ENCODE measurements at regions not wholly inside any gene's neighbourhood (a gene's known extent, or its start where the extent isn't known, plus 50 kb on each side); places are given as distances from the start of the nearest gene placed in this dataset.

DNA sequence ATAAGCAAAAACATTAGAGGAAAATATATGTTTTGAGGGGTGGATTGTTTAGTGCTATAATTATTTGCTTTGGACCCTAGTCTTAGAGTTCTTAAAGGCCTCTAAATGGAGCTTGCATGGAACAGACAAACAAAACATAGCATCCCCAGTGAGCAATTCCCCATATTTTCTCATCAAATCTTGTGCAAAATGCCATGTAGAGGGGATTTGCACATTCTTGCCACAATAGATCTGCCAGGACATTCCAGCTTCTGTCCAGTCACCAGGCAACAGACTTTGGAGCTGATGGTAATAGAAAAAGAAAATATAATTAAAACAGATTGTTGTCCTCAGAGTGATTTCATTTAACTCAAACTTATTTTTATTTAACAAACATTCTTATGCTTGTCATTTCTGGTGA, 360.3 kb upstream of the PDGFD start:
- Histone ChIP-seq H3K4me1 (no peaks in the 10 kb centered on the region), H3K4me3 (no peak overlapping the region), H3K9me3 (no peaks in the 10 kb centered on the region), H3K27ac (no peak overlapping the region), H3K36me3 (no peaks in the 10 kb centered on the region), H3K27me3 (no peaks in the 10 kb centered on the region)
- ATAC-seq: no peak
- TF ChIP-seq, protein P1, sequence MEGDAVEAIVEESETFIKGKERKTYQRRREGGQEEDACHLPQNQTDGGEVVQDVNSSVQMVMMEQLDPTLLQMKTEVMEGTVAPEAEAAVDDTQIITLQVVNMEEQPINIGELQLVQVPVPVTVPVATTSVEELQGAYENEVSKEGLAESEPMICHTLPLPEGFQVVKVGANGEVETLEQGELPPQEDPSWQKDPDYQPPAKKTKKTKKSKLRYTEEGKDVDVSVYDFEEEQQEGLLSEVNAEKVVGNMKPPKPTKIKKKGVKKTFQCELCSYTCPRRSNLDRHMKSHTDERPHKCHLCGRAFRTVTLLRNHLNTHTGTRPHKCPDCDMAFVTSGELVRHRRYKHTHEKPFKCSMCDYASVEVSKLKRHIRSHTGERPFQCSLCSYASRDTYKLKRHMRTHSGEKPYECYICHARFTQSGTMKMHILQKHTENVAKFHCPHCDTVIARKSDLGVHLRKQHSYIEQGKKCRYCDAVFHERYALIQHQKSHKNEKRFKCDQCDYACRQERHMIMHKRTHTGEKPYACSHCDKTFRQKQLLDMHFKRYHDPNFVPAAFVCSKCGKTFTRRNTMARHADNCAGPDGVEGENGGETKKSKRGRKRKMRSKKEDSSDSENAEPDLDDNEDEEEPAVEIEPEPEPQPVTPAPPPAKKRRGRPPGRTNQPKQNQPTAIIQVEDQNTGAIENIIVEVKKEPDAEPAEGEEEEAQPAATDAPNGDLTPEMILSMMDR (IDR thresholded peaks at IDR 0.05): no peak
- DNase-seq: no peak
- intact Hi-C loops (cut with DNase I): no loop called here

DNA sequence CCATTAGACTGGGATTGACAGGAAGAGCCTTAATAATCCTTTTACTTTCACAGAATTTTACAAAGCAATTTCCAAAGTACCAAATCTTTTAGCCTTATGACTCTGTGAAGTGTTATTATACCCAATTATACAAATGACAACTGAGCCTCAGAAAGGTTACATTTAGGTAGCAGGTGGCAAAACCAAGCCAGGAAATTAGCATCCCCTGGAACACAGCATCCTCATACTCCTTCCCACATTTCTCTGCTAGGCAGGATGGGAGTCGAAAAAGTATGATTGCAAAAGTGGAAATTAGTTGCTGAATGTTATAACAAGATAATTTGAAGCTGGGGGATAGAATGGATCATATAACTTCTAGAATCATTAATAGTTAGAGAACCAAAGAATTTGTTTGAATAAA, 359.7 kb upstream of the PDGFD start:
- Histone ChIP-seq H3K4me1 (no peaks in the 10 kb centered on the region), H3K9me3 (no peaks in the 10 kb centered on the region), H3K4me3 (no peak overlapping the region), H3K27me3 (no peaks in the 10 kb centered on the region), H3K36me3 (no peaks in the 10 kb centered on the region), H3K27ac (no peak overlapping the region)
- TF ChIP-seq, protein P1 (IDR thresholded peaks at IDR 0.05): no peak
- ATAC-seq (no peak), DNase-seq (no peak)
- intact Hi-C loops (cut with DNase I): no loop called here

DNA sequence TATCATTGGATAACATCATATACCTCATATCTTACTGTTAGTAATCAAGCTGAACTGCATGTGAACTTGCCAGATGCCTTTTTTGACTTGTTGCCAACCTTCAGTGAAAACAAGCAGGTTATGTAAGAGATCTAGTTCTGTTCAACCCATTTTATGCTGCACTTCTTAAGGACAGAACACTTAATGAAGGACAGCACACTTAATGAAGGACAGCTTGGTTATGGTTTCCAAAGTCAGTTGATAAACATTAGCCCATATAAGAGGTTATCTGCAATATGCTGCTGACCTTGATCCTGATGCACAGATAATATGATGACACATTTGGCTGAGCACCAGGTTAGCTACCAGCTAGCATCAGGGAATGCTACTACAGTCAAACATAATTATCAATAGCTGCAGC, 358.7 kb upstream of the PDGFD start:
- intact Hi-C loops (cut with DNase I): no loop called here
- no peak for DNase-seq
- H3K4me1 ChIP-seq: no peaks in the 10 kb centered on the region
- H3K27me3 ChIP-seq: no peaks in the 10 kb centered on the region
- TF ChIP-seq, protein P1 (IDR thresholded peaks at IDR 0.05): no peak
- H3K4me3 ChIP-seq: no peak overlapping the region
- no peaks in the 10 kb centered on the region for H3K36me3 ChIP-seq
- no peak overlapping the region for H3K27ac ChIP-seq
- H3K9me3 ChIP-seq: no peaks in the 10 kb centered on the region
- no peak for ATAC-seq

DNA sequence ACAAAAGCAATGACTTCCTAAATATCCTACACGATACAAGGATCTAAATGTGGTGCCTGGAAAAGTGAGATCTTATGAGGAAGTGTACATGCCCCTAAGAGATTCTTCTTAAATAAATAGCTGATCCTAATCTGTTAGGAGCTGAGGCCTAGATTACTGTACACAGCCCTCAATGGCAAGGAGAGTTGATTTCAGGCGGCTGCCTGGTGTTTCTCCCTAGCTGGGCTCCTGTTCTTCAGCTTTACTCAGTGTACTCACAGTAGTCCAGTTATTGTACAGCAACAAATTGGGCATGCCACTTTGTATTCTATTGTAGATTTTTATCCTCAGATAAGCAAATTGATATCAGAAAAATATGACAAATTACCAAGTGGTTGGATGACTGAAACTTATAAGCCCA, 358.2 kb upstream of the PDGFD start:
- TF ChIP-seq, protein P1 (IDR thresholded peaks at IDR 0.05): no peak
- Histone ChIP-seq H3K4me3 (no peak overlapping the region), H3K27ac (no peak overlapping the region), H3K27me3 (no peaks in the 10 kb centered on the region), H3K9me3 (no peaks in the 10 kb centered on the region), H3K36me3 (no peaks in the 10 kb centered on the region), H3K4me1 (no peaks in the 10 kb centered on the region)
- no peak for ATAC-seq
- no peak for DNase-seq
- intact Hi-C loops (cut with DNase I): no loop called here

DNA sequence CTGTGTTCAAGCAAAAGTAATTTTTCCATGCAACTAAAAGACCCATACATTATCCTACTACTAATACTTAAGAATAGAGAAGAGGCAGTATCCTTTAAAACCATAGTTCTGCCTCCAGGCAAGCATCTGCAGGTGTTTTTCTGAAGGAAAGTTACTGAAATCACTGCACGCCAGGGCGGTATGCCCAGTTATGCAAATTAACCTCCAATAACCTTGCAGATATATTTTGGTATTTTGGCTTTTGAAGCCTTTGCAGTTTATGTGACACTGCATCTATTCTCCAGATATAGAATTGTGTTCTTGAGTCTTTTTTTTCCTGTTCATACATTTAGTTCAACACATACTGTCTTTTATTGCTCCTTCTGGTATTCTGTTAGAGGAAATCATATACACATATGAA, 346.2 kb upstream of the PDGFD start:
- DNase-seq (no peak), ATAC-seq (no peak)
- H3K27me3 ChIP-seq: no peaks in the 10 kb centered on the region
- H3K27ac ChIP-seq: no peak overlapping the region
- H3K9me3 ChIP-seq: no peaks in the 10 kb centered on the region
- H3K4me3 ChIP-seq: no peak overlapping the region
- H3K4me1 ChIP-seq: no peaks in the 10 kb centered on the region
- H3K36me3 ChIP-seq: no peaks in the 10 kb centered on the region
- intact Hi-C loops (cut with DNase I): no loop called here
- TF ChIP-seq, protein P1 (IDR thresholded peaks at IDR 0.05): no peak

DNA sequence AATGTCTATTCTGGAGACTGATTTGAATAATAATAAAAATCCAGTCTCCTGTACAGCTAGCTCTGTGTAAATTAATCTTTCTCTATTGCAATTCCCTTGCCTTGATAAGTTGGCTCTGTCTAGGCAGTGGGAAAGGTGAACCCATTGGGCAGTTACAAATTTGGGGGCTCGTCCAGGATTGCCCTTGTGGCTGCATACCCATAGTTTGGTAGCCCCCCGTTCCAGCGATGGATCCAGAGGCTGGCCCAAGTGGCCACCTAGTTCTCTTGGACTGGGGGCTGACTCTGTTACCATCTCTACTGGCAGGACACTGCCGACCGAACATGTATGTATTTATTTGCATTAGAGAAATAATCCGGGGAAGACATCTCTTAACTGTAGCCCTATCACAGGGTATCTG, 326.2 kb upstream of the PDGFD start:
- no peak for ATAC-seq
- Histone ChIP-seq H3K27ac (no peak overlapping the region), H3K27me3 (no peaks in the 10 kb centered on the region), H3K36me3 (no peaks in the 10 kb centered on the region), H3K4me3 (no peak overlapping the region), H3K4me1 (no peaks in the 10 kb centered on the region), H3K9me3 (no peaks in the 10 kb centered on the region)
- DNase-seq: no peak
- intact Hi-C loops (cut with DNase I): no loop called here
- TF ChIP-seq, protein P1 (IDR thresholded peaks at IDR 0.05): no peak
